CD4-positive, alpha-beta T cell treated with Interleukin-2 at 100 ng/mL for 4 hours (primary cell): ENCODE measurements at regions not wholly inside any gene's neighbourhood (a gene's known extent, or its start where the extent isn't known, plus 50 kb on each side); places are given as distances from the start of the nearest gene placed in this dataset.
"Not testable (repeated sequence)": the region's sequence is repeated elsewhere in the genome, so short reads cannot be mapped to it uniquely, and the experiment has no call there.

Experiments used
- DNase-seq: peaks from one replicate; pipeline ENCODE4 v3.0.0-alpha.2; 2020; ENCODE audit warnings: low spot score

- DNase-seq, result no peak
Observed at GRCh38 chr10:119996944-119997343, 104.4 kb downstream of the SEC23IP start.

GRCh38 chr10:119997429-119997828 lies 104.9 kb downstream of the SEC23IP start:
- DNase-seq, result no peak

- DNase-seq, result no peak
Observed at GRCh38 chr10:120002785-120003184, 110.3 kb downstream of the SEC23IP start.

- no peak for DNase-seq
Observed at GRCh38 chr10:120005207-120006201, 113.0 kb downstream of the SEC23IP start.

GRCh38 chr10:120007261-120007660 lies 114.7 kb downstream of the SEC23IP start:
- no peak for DNase-seq

- DNase-seq, result no peak
Observed at GRCh38 chr10:120011359-120012130, 119.0 kb downstream of the SEC23IP start.

- DNase-seq, result no peak
Observed at GRCh38 chr10:120012131-120012400, 119.5 kb downstream of the SEC23IP start.

GRCh38 chr10:120012566-120012965 lies 120.0 kb downstream of the SEC23IP start:
- DNase-seq, result no peak

- no peak for DNase-seq
Observed at GRCh38 chr10:120014031-120014430, 121.5 kb downstream of the SEC23IP start.

- no peak for DNase-seq
Observed at GRCh38 chr10:120015064-120015463, 122.5 kb downstream of the SEC23IP start.

- DNase-seq, result no peak
Observed at GRCh38 chr10:120016906-120017305, 124.4 kb downstream of the SEC23IP start.

GRCh38 chr10:120017733-120018417 lies 125.3 kb downstream of the SEC23IP start:
- DNase-seq, result no peak

GRCh38 chr10:120018695-120019094 lies 126.2 kb downstream of the SEC23IP start:
- no peak for DNase-seq

- no peak for DNase-seq
Observed at GRCh38 chr10:120019568-120019967, 127.0 kb downstream of the SEC23IP start.

- DNase-seq, result no peak
Observed at GRCh38 chr10:120022357-120022756, 129.8 kb downstream of the SEC23IP start.

GRCh38 chr10:120034236-120034635 lies 141.7 kb downstream of the SEC23IP start:
- DNase-seq, result no peak

GRCh38 chr10:120039046-120039445 lies 146.5 kb downstream of the SEC23IP start:
- no peak for DNase-seq

- DNase-seq, result no peak
Observed at GRCh38 chr10:120039826-120040225, 147.3 kb downstream of the SEC23IP start.

- no peak for DNase-seq
Observed at GRCh38 chr10:120041807-120042559, 149.5 kb downstream of the SEC23IP start.

- no peak for DNase-seq
Observed at GRCh38 chr10:120042705-120043104, 150.2 kb downstream of the SEC23IP start.

- not testable (repeated sequence) for DNase-seq
Observed at GRCh38 chr10:120047373-120047772, 154.8 kb downstream of the SEC23IP start.

- no peak for DNase-seq
Observed at GRCh38 chr10:120047926-120048325, 155.4 kb downstream of the SEC23IP start.
